LHCN-M2 (cell line): ENCODE measurements at regions not wholly inside any gene's neighbourhood (a gene's known extent, or its start where the extent isn't known, plus 50 kb on each side); places are given as distances from the start of the nearest gene placed in this dataset.

ENCODE experiments used
- DNase-seq: peaks from one replicate; pipeline ENCODE4 v3.0.0-alpha.2; 2012; ENCODE audit warnings: low read depth

DNA sequence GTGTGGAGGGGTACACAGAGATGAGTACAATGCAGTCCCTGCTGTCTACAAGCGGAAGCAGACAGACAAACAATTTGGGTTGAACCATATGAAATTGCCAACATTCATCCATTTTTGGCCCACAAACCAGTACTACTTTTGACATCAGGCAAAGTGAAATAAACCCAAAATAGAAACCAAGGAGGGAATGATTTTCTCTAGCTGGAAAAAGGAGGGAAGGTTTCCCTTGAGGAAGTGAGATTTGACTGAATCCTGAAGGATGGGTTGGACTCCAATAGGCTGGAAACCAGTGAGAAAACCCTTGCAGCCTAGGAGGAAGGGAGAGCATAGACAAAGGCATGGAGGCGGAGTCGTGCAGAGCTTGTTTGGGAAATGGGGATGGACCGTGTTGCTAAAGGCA, 63.5 kb upstream of the PJA1 start:
- no peak for DNase-seq

DNA sequence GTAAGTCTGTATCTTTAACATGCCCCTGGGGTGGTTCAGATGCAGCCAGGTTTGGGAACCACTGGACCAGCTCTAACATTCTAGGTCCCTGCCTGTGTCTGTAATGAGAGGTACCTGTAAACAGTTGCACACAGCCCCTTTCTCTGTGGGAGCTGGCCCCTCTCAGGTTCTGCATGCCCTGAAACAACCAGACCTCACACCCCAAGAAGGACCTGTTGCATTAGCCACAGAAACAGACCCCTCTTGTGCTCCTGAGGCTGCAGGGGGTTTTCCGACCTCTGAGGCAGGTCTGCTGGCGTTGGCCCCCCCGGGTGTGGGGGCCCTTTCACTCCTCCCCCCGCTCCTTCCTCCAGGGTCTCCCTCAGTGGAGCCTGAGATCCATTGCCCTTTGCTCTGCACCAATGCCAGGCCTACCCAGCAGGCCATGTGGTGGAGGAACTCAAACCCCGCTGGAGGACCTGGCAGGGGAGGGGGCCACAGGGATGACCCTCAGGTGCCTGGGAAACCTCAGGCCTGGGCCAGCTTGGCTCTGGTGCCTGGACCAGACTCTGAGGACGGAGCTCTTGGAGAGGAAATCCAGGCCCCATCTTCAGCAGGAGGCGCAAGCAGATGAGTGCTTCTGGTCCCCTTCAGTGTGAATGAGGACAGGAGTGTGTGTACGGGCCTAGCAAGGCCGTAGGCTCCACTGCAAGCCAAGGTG, 61.4 kb upstream of the PJA1 start:
- no peak for DNase-seq

DNA sequence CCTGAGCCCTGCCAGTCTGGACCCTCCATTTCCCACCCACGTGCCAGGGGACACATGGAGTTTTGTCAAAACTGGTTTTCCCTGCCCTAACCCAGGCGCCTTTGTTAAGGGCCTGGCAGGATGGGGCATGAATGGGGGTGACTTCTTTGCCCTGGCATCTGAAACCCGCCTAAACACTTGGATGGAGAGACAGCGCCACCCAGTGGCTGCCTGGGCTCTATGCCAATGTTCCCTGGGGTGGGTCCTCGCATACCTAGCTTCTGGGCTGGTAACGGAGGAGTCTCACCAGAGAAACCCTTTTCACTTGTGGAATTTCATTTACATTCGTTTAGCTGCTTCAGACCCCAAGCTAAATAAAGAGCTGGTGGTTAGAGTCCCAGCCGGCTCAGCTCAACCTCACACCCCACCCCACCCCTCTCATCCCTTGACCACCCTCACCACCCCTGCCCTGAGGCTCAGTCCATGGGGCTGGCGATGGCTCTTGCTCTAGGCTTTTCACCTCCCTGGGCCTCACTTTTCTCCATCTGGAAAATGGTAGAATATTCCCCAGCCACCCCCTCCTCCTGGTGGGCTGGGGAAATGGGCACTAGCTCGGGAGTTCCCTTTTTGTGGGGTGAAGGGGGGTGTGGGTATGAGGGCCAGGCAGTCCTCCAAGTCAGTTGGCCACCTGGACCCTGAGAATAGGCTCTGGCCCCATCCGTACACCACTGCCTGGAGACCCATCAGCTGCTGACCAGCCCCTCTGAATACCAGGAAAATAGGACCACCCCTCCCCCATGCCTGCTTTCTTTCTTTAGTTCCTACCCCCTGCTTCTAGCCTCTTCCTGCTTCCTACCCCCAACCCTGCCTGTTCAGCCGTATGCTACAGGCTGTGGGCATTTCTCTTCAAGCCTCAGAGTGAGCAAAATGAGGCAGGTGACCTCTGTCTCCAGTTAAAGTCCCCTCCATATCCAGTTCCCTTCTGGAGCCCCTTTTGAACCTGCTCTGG, 57.1 kb upstream of the PJA1 start:
- DNase-seq, result peak; percentile 32

DNA sequence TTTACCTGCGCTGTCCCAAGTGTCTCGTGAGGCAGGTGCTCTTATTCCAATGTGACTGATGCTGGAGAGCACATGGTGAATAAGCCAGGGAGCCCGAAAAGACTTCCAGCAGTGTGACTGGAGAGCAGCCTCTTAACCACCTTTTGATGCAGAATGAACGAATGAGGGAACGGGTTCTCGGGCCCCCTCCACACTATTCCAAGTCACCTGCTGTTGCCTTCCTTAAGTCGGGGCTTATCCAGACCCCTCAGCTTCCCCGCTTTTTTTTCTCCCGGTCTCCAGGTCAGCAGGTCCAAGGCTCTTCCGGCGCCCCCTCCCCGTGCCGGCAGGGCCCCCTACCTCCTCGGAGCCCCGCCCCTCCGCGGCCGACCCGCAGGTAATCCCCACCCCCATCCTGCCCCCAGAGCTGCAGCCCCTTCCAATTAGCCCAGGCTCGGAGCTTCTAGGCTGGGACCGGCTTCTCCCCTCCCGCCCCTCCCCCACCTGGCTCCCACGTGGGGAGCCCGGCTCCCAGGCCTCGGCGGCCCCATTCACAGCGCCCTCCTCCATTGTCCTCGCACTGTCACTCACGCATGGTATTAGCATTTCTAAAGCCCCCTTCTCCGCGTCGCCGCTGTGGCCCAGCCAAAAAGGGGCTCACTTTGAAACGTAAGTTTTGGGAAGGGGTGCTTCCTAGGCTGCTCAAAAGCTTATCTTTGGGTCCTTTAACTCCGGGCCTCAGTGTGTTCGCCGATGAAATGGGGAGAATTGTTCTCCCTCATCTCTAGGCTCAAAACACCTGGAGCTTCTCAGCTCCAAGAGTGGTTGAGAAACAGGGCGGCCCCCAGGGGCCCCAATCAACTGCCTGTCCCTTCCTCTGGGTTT, 56.2 kb upstream of the PJA1 start:
- DNase-seq, result no peak

DNA sequence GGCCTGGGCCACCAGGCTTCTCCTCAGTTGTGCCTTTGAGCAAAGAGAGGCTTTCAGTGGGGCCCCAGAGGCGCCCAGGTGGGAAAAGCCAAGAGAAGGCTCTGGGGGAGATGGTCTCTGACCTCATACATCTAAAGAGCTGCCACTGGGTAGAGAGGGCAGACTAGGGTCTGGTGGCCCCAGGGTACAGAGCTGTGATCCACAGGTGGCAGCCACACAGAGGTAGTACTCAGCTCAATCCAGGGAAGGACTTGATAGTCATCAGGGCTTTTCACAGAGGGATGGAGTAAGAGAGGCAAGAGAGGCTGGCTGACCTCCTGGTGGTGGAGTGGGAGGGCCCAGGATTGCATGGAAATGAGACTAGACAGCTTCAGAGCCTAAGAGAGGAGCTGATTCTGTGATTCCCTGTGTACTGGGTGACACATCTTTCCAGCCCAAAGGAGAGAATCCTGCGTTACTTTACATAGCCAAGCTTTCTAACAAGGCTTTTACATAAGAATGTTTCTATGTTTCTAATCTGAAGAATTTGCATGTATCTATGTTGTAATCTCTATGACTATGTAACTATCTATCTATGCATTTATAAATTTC, 53.2 kb upstream of the PJA1 start:
- no peak for DNase-seq

DNA sequence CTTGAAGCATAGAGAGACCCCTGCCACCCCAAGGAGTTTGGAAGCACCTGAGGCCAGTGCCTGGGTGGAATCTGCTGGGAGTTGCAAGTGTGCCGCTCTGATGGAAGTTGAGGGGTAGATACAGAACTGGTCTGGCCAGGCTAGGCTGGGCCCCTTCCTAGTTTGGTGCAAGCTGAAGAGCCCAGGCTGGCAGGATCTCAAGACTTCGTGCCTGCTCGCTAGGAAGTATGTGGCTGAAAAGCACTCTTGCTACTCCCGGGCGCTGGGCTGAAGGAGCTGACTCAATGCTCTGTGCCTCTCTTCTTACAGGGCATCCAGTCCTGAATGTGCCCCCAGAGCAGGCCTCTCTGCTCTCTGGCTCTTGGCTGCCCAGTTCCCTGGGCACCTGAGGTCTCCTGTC, 51.7 kb upstream of the PJA1 start:
- DNase-seq, result no peak

DNA sequence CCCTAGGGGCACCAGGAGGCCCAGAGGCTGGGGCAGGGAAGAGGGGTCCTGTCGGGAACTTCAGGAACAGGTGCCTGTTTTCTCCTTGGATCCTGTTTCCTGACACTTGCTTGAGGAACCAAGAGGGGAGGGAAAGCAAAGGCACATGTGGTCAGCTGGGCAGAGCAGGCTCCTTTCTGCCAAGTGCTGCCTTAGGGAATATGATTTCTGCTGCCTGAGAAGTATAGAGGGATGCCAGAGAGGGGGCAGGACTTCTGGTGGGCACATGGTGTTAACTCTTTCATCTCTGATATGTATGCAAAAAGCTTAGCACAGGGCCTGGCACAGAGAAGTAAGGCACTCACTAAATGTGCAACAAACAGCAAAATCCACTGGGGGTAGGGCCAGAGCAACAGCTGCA, 51.2 kb upstream of the PJA1 start:
- no peak for DNase-seq

DNA sequence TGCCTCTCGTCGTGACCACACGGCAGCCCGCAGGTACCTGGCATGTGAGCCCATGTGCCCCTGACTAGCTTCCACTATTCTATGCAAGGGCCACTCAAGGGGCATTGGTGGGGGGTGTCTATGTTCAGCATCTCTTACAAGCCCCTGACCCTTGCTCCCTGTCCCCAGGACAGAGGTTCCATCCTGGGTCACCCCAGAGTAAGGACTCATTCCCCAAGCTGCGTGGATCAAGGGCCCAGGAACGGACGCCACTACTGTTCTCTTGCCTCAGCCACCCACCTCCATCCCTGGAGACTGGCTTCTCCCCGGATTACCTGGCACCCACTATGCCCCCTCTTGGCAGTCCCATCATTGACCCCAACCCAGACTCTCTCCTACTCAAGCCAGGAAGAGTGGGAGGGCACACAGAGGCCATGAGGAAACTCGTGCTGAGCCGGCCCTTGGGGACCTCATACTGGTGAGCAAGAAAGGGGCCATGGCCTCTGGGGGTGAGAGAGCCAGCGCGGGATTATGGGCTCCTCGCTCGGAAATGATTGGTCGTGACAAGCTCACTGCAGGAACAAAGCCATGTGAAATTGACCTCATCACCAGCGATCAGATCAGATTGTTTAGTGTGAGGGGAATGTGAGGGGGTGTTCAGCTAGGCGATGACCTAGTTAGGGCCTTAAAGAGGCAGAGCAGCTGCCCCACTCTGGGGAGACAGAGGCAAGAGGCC, 50.1 kb upstream of the PJA1 start:
- DNase-seq, result no peak
